Ovary (tissue), 3 donors: ENCODE measurements at regions not wholly inside any gene's neighbourhood (a gene's known extent, or its start where the extent isn't known, plus 50 kb on each side); places are given as distances from the start of the nearest gene placed in this dataset.

Experiments
- EP300 ChIP-seq: sonication (generic); formaldehyde crosslinking; IDR thresholded peaks from one replicate; pipeline ENCODE4 v1.6.1; 2017; ENCODE audit warnings: antibody characterized with exemption
- POLR2A ChIP-seq: fragments of 450-650 bp; IDR thresholded peaks from one replicate; pipeline ENCODE4 v1.6.1; 2017; ENCODE audit warnings: antibody characterized with exemption, mild to moderate bottlenecking, moderate library complexity
- TF ChIP-seq, protein P1 (sequence below), 3 donors: fragments of 450-650 bp in 2 of 3; fragments of 200-600 bp in 1 of 3; IDR thresholded peaks; one replicate each; pipeline versions ENCODE4 v1.5.1 to v1.8.0; 2016 to 2022; ENCODE audit warnings: antibody characterized with exemption in 3 of 3, mild to moderate bottlenecking in 1 of 3
- donor health status: DM: no; HTN: no; CAD: no.

DNA sequence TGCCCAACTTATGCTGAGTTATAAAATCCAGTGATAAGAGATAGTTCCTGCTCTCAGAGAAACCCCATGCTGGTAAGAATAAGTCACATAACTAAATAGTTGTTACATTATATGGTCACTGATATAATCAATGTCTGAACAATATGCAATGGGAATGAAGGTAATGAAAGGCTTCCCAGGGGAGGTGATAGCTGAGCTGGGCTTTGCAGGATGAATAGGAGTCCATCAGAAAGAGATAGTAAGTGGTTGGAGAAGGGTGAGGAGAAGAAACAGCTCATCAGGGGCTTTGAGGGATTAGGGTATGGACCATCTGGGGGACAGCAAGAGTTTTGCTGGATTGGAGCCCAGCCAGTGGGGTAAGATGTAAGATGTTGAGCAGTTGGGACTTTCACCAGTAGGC lies 266.7 kb upstream of the CRY1 start:
- TF ChIP-seq, protein P1, sequence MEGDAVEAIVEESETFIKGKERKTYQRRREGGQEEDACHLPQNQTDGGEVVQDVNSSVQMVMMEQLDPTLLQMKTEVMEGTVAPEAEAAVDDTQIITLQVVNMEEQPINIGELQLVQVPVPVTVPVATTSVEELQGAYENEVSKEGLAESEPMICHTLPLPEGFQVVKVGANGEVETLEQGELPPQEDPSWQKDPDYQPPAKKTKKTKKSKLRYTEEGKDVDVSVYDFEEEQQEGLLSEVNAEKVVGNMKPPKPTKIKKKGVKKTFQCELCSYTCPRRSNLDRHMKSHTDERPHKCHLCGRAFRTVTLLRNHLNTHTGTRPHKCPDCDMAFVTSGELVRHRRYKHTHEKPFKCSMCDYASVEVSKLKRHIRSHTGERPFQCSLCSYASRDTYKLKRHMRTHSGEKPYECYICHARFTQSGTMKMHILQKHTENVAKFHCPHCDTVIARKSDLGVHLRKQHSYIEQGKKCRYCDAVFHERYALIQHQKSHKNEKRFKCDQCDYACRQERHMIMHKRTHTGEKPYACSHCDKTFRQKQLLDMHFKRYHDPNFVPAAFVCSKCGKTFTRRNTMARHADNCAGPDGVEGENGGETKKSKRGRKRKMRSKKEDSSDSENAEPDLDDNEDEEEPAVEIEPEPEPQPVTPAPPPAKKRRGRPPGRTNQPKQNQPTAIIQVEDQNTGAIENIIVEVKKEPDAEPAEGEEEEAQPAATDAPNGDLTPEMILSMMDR (IDR thresholded peaks at IDR 0.05) = no peak
- TF ChIP-seq POLR2A (no peak), EP300 (no peak)
